Esophagus squamous epithelium (tissue), 4 donors: ENCODE measurements at regions not wholly inside any gene's neighbourhood (a gene's known extent, or its start where the extent isn't known, plus 50 kb on each side); places are given as distances from the start of the nearest gene placed in this dataset.

Experiments used
- CTCF ChIP-seq, 6 experiments: fragments of 450-650 bp in 4 of 6; fragments of 200-600 bp in 2 of 6; sonication (generic) in 2 of 6; IDR thresholded peaks; one replicate each; pipeline ENCODE4 v1.5.1; 2016 to 2019; ENCODE audit warnings: antibody characterized with exemption in 6 of 6, mild to moderate bottlenecking in 4 of 6, moderate library complexity in 4 of 6
- POLR2A ChIP-seq, 4 donors: fragments of 450-650 bp; IDR thresholded peaks; one replicate each; pipeline ENCODE4 v1.6.1; 2017; ENCODE audit warnings: antibody characterized with exemption in 4 of 4, mild to moderate bottlenecking in 4 of 4, moderate library complexity in 3 of 4

GRCh38 chr16:82366462-82366861, 196.4 kb upstream of the MPHOSPH6 start:
- TF ChIP-seq CTCF (IDR thresholded peaks at IDR 0.05): no peak
- no peak for TF ChIP-seq POLR2A (IDR thresholded peaks at IDR 0.05)
